G401.6 (cell line): ENCODE measurements at regions not wholly inside any gene's neighbourhood (a gene's known extent, or its start where the extent isn't known, plus 50 kb on each side); places are given as distances from the start of the nearest gene placed in this dataset.

Experiments
- FAIRE-seq: peaks from 2 replicates; lab custom pipeline; 2012; peaks lifted over from hg19 to GRCh38; lab: Jason Lieb, UNC

DNA sequence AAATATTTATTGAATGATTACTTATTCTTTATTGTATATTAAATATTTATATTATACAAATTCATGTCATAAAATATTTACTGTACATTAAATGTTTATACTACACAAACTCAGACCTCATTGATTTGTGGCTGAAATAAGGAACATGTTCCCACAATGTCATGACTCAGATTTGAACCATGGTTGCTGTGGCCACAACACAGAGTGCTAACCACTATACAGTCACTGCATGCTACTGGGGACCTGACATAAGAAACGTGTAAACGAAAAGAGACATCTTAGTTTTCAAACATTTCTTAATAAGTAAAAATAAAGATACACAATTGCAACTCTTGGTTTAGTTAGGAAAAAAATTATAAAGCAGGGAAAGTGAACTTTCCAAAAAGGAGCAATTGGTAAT, 99.1 kb upstream of the AGTR1 start:
- FAIRE-seq = no peak

- FAIRE-seq = no peak
These were observed 98.2 kb upstream of the AGTR1 start for GRCh38 chr3:148599481-148599880.

DNA sequence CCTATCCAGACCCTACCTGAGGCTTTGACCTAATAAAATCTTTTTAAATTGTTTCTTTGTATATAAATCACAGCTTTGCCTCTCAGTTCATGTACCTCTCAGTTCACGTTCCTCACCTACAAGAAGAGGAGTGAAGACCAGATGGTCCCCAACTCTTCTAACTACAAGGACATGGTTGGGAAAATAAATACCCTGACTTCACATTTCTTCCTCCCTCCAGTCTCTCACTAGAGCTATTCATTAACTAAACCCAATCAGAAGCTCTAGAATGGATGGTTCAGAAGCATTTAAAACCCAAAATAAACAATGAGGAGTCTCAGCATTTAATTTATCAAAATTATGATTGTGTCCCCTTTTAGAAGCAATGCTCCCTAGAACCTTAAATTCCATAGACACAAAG, 97.3 kb upstream of the AGTR1 start:
- no peak for FAIRE-seq

DNA sequence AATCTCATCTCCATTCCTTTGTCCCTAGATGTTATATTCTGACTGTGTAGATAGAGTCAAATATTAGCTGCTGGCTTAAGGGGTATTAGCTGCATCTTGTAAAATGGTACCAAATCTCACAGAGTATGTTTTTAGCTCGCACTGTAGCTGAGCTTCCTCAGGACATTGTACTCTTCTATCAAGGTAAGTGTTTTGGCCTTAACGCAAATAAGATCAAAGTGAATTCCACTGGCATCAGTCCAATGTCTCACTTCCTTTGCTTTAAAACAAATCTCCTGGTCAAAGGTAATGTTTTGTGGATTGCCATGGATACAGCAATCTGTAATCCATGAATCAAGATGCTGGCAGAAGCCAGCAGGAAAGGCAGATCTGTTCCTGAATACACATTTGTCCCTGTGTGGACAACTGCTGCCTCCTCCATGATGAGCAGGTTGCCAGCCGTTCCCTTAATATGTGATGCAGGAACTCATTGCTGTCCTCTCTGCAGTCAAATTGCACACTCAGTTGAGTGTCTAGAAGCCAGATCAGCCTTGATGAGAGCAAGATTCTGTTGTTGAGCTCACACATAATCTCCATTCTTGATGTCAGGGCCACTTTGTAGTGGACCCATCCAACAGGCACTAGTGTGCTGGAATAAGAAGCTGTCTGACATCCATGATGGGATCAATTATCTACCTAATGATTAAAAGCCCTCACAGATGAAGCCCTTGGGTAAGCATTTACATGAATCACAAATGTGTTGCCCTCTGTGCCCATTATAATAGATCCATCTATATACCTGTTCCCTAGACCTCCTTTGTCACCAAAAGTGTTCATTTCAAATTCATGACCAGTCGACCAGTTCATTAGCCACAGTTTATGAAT, 96.6 kb upstream of the AGTR1 start:
- no peak for FAIRE-seq

GRCh38 chr3:148601766-148602685, 95.7 kb upstream of the AGTR1 start:
- FAIRE-seq = no peak

DNA sequence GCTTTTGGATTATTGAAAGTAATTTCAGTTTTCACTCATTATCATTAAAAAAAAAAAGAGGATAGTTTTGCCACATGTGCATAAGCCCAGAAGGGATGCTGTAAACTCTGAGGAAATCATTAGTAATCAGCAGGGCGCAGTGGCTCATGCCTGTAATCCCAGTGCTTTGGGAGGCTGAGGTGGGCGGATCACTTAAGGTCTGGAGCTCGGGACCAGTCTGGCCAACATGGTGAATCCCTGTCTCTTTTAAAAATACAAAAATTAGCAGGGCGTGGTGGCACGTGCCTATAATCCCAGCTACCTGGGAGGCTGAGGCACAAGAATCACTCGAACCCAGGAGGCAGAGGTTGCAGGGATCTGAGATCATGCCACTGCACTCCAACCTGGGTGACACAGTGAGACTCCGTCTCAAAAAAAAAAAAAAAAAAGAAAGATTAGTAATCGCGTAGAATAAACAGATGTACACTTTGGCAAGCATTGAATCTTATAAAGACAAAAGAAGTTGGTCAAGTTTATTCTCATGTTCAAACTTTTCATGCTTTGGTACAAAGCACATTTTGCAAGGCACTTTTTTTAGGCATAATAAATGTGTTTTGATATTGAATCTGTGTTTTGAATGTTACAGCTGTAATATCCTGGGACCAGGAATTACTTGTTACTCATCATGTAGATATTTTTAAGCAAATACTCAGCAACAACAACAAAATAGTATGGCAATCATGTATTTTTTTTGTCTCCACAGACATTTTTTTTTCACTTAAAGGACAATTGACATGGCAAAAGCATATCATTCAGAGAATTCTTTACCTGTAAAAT, 93.2 kb upstream of the AGTR1 start:
- no peak for FAIRE-seq

GRCh38 chr3:148605521-148605920, 92.2 kb upstream of the AGTR1 start:
- no peak for FAIRE-seq

- FAIRE-seq = no peak
These were observed 90.7 kb upstream of the AGTR1 start for GRCh38 chr3:148606979-148607378.

DNA sequence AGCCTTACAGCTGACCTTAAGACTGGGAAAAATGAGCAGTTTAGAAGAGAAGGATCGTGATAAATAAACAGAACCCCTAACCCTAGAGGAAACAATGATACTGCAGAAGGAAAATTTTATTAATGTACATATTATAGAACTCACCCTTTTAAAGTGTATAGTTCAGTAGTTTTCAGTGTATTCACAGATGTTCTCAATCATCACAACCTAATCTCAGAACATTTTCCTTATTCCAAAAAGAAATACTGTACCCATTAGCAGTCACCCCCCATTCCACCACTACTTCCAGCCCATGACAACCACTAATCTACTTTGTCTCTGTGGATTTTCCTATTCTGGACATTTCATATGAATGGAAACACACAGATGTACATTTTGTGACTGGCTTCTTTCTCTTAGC, 90.2 kb upstream of the AGTR1 start:
- no peak for FAIRE-seq

GRCh38 chr3:148612278-148612677, 85.4 kb upstream of the AGTR1 start:
- FAIRE-seq = no peak

GRCh38 chr3:148615382-148615781, 82.3 kb upstream of the AGTR1 start:
- no peak for FAIRE-seq

GRCh38 chr3:148625095-148625736, 72.5 kb upstream of the AGTR1 start:
- no peak for FAIRE-seq

- no peak for FAIRE-seq
These were observed 71.7 kb upstream of the AGTR1 start for GRCh38 chr3:148625991-148626390.

GRCh38 chr3:148629006-148629405, 68.7 kb upstream of the AGTR1 start:
- FAIRE-seq = no peak

GRCh38 chr3:148631124-148631903, 66.4 kb upstream of the AGTR1 start:
- no peak for FAIRE-seq

- FAIRE-seq = no peak
These were observed 56.0 kb upstream of the AGTR1 start for GRCh38 chr3:148641722-148642121.

GRCh38 chr3:148642214-148642613, 55.5 kb upstream of the AGTR1 start:
- no peak for FAIRE-seq

DNA sequence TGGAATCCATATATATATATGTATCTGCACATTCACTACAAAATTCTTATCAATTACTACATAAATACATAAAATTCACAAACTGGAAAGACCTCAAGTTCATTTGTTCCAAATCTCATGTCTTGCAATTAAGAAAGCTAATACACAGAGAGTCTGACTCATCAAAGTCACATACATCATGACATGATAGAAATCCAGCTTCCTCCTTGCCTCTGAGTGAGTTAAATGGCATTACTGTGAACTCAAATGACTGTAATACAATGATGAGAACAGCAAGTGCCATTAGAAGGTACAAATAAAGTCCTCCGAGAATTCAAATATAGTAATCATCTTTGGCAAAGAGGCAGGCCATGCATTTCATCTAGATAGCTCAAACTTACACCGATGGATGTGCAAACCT, 55.1 kb upstream of the AGTR1 start:
- no peak for FAIRE-seq

- no peak for FAIRE-seq
These were observed 54.3 kb upstream of the AGTR1 start for GRCh38 chr3:148643389-148643840.

GRCh38 chr3:148646126-148646665, 51.5 kb upstream of the AGTR1 start:
- no peak for FAIRE-seq
